GM12892 (cell line): ENCODE measurements at regions not wholly inside any gene's neighbourhood (a gene's known extent, or its start where the extent isn't known, plus 50 kb on each side); places are given as distances from the start of the nearest gene placed in this dataset.

Experiments used
- POLR2A ChIP-seq: IDR thresholded peaks from 2 replicates; pipeline ENCODE4 v1.6.1; 2011; ENCODE audit warnings: low read depth, low read length, control low read depth
- POLR2AphosphoS5 ChIP-seq: IDR thresholded peaks from 2 replicates; pipeline ENCODE4 v1.6.1; 2011; ENCODE audit warnings: low read depth, low read length, control low read depth

GRCh38 chr14:66038212-66038611 lies 448.0 kb upstream of the CCDC196 start:
- TF ChIP-seq POLR2A (no peak), POLR2AphosphoS5 (no peak)
